ENCODE measurements at regions not wholly inside any gene's neighbourhood (a gene's known extent, or its start where the extent isn't known, plus 50 kb on each side); places are given as distances from the start of the nearest gene placed in this dataset.

DNA sequence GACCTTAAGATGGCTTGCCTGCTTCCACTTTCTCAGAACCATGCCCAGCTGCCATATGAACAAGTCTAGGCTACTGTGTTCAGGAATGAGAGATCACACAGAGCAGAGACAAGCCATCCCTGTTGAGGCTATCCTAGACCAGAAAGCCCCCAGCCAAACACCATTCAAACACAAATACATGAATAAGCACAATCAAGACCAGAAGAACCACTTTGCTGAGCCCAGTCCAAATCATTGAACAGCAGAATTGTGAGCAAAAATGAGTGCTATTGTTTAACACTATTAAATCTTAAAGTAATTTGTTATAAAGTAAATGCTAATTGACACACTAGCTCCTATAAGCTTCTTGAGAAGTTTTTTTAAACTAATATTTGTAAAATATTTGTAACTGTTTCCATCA is 79.0 kb upstream of the LYZL1 start:
- no peak for DNase-seq (ENCODE audit: low spot score)
- no peak for TF ChIP-seq CTCF (IDR thresholded peaks at IDR 0.05)
- Histone ChIP-seq H3K4me3 (no peak overlapping the region), H3K27ac (no peak overlapping the region)

DNA sequence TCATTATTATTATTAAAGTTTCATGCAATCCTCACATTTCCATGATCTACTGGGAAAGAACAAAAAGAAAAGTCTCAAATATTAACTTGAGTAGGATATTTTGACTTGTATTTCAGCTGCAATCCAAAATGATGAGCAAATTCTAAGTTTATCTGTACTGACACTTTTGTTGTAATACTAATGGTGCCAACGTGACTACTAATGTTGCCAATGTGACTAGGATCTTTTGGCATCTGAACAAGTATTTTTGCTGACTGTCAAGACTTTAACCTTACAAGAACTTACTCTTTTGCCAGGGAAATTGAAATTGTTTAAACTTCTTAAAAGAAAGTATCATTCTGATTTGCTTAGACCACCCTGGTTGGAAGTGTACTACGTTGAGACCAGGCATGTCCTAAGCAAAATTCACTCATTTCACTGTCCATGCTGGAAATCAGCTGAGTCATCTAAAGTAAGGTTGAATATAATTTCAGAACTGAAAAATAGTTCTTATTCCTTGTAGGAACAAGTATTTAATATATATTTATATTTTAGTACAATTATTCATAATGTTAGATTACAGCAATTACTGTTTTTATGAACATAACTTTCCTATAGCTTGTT is 78.5 kb upstream of the LYZL1 start:
- TF ChIP-seq CTCF (IDR thresholded peaks at IDR 0.05) = no peak

GRCh38 chr10:29212597-29212996 is 76.3 kb upstream of the LYZL1 start:
- Histone ChIP-seq H3K4me3 (no peak overlapping the region), H3K27ac (no peak overlapping the region)
- no peak for TF ChIP-seq CTCF (IDR thresholded peaks at IDR 0.05)
- DNase-seq (ENCODE audit: low spot score) = no peak

More for the DNA sequence above, 78.5 kb upstream of the LYZL1 start:
- no peak for DNase-seq (ENCODE audit: low spot score)
- Histone ChIP-seq H3K4me3 (no peak overlapping the region), H3K27ac (no peak overlapping the region)

DNA sequence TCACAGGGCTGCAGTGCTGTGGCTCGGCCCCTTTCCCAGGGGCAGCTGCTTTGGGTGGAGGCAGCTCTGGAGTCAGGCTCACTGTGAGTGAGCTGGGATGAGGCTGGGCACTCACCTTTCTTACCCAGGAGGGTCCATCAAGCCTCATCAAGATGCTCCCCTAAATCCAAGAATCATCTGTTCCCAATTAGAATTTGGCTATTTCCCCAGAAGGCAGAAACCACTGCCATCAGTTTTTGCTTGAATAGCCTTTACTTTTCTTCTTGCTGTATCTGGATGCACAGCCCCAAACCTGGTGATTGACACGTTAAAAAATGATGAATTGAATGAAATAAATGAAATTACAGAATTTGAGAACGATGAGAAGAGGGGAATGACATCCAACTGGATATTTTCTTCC is 74.3 kb upstream of the LYZL1 start:
- Histone ChIP-seq H3K27ac (no peak overlapping the region), H3K4me3 (no peak overlapping the region)
- no peak for DNase-seq (ENCODE audit: low spot score)
- no peak for TF ChIP-seq CTCF (IDR thresholded peaks at IDR 0.05)

DNA sequence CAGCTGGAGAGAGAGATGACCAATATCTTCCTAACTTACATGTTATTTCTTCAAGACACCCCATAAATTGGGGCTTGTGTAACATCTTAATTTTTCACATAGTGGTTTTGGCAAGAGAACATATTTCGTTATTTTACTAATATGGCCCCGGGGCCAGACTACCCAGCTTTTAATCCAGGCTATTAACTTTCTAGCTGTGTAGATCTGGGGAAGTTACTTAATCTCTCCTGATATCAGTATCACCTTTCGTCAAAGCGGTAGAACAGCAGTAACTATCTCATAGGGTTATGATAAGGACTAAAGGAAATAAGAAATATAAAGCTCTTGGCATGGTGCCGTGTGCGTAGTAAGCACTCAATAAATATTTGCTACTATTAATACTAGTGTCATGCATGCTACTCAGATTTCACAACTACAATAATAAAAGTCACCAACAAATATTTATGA is 71.6 kb upstream of the LYZL1 start:
- Histone ChIP-seq H3K27ac (no peak overlapping the region), H3K4me3 (no peak overlapping the region)
- no peak for TF ChIP-seq CTCF (IDR thresholded peaks at IDR 0.05)
- no peak for DNase-seq (ENCODE audit: low spot score)

DNA sequence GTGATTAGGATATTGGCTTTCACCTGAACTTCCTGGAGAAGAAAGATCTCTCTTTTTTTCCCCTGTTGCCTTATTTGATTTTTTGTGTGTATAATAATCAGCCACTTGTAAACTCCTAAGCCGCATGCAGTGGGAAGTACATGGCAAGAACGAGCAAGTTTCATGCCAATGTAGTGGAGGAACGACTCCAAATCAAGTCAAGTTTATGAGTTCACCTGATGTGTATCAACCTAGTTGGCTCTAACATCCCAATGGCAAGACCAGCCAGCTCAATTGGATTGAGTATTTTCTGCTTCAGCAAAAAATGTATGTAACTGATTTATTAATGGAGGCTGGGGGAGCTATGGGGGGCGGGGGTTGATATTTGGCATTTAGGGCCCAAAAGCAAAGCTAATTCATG is 65.5 kb upstream of the LYZL1 start:
- H3K4me3 ChIP-seq = no peak overlapping the region
- TF ChIP-seq CTCF (IDR thresholded peaks at IDR 0.05) = no peak
- no peak overlapping the region for H3K27ac ChIP-seq
- no peak for DNase-seq (ENCODE audit: low spot score)

DNA sequence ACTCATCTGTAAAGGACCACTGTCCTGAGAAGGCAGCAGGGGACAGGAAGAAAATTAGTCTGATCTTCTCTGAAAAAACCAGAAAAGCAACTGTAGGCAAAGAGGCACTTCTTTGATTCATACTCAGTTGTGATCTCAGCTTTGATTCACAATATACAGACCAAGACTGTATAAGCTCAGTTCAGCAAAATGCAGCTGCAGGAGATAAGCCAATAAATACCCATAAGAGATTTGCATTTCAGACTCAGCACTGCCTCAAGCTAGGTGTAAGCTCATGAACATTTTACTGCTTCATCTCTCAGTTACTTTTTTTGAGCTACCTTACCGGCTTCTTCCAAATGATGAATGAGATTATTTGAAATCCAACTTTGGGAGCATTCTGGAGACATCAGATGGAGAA is 64.2 kb upstream of the LYZL1 start:
- no peak for DNase-seq (ENCODE audit: low spot score)
- no peak for TF ChIP-seq CTCF (IDR thresholded peaks at IDR 0.05)

More for the DNA sequence above, 64.2 kb upstream of the LYZL1 start:
- no peak overlapping the region for H3K4me3 ChIP-seq
- H3K27ac ChIP-seq = no peak overlapping the region
